Upper lobe of left lung (tissue), 4 donors: ENCODE measurements at regions not wholly inside any gene's neighbourhood (a gene's known extent, or its start where the extent isn't known, plus 50 kb on each side); places are given as distances from the start of the nearest gene placed in this dataset.

Experiments
- CTCF ChIP-seq, 6 experiments: fragments of 450-650 bp in 4 of 6; fragments of 200-600 bp in 2 of 6; sonication (generic) in 2 of 6; IDR thresholded peaks; one replicate each; pipeline ENCODE4 v1.5.1; 2016 to 2019; ENCODE audit warnings: antibody characterized with exemption in 6 of 6
- POLR2A ChIP-seq, 4 donors: fragments of 450-650 bp; IDR thresholded peaks; one replicate each; pipeline ENCODE4 v1.5.1; 2016 to 2017; ENCODE audit warnings: antibody characterized with exemption in 4 of 4, mild to moderate bottlenecking in 2 of 4

- TF ChIP-seq CTCF (IDR thresholded peaks at IDR 0.05) = no peak
- TF ChIP-seq POLR2A (IDR thresholded peaks at IDR 0.05) = no peak
These were observed 578.3 kb upstream of the FAT1 start for GRCh38 chr4:187301923-187302322.
